GM06990 (cell line): ENCODE measurements at regions not wholly inside any gene's neighbourhood (a gene's known extent, or its start where the extent isn't known, plus 50 kb on each side); places are given as distances from the start of the nearest gene placed in this dataset.

Source experiments
- DNase-seq: peaks from one replicate; pipeline ENCODE4 v3.0.0-alpha.2; 2011; ENCODE audit not compliant: insufficient read length; ENCODE audit errors: extremely low read depth
- H3K27me3 ChIP-seq: replicated peaks from 2 replicates; pipeline ENCODE4 v1.6.0; 2011; ENCODE audit warnings: low read length; ENCODE audit not compliant: control insufficient read depth, insufficient read depth
- H3K36me3 ChIP-seq: 2 replicates; pipeline ENCODE4 v1.5.1; 2011; ENCODE audit warnings: low read length; ENCODE audit not compliant: control insufficient read depth, insufficient read depth
- H3K4me3 ChIP-seq: replicated peaks from 2 replicates; pipeline ENCODE4 v1.5.1; 2011; ENCODE audit warnings: low read depth, mild to moderate bottlenecking, control low read depth, low read length
- TF ChIP-seq, protein P1 (sequence below): IDR thresholded peaks from 2 replicates; pipeline ENCODE4 v1.5.1; 2011; ENCODE audit warnings: low read length, control low read depth, mild to moderate bottlenecking, inconsistent platforms; ENCODE audit not compliant: insufficient read depth, poor library complexity, severe bottlenecking

DNA sequence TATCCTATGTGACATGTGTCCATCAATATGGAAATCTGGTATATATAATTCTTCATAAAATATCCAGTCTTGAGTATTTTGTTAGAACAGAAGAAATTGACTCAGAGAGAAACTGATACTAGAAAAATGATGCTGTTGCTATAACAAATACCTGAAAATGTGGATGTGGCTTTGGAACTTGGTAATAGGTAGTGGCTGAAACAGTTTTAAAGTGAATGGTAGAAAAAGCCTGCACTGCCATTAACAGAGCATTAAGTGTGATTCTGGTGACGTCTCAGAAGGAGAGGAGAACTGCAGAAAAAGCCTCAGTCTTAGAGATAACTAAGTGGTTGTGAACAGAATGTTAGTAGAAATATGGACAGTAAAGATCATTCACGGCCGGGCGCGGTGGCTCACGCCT is 634.9 kb upstream of the ZNF608 start:
- H3K4me3 ChIP-seq: no peak overlapping the region
- no peaks in the 10 kb centered on the region for H3K27me3 ChIP-seq
- H3K36me3 ChIP-seq: no peaks in the 10 kb centered on the region
- peak; percentile 9 for DNase-seq
- TF ChIP-seq, protein P1, sequence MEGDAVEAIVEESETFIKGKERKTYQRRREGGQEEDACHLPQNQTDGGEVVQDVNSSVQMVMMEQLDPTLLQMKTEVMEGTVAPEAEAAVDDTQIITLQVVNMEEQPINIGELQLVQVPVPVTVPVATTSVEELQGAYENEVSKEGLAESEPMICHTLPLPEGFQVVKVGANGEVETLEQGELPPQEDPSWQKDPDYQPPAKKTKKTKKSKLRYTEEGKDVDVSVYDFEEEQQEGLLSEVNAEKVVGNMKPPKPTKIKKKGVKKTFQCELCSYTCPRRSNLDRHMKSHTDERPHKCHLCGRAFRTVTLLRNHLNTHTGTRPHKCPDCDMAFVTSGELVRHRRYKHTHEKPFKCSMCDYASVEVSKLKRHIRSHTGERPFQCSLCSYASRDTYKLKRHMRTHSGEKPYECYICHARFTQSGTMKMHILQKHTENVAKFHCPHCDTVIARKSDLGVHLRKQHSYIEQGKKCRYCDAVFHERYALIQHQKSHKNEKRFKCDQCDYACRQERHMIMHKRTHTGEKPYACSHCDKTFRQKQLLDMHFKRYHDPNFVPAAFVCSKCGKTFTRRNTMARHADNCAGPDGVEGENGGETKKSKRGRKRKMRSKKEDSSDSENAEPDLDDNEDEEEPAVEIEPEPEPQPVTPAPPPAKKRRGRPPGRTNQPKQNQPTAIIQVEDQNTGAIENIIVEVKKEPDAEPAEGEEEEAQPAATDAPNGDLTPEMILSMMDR: no peak

DNA sequence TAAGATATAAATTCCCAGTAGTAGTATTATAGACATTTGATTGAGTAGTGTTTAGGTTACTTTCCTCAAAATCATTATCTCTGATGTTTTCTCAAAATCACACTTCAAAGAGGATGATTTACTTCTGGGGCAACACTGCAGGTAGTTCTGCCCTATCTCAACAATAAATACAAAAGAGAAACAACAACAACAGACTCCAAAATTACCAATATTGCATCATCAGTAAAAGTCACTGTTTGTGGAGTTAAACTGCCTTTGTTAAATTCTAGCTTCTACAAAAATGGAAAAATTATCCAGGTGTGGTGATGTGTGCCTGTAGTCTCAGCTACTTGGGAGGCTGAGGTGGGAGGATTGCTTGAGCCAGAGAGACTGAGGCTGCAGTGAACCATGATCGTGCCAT is 637.6 kb upstream of the ZNF608 start:
- no peak overlapping the region for H3K4me3 ChIP-seq
- no peaks in the 10 kb centered on the region for H3K27me3 ChIP-seq
- TF ChIP-seq, protein P1: no peak
- no peak for DNase-seq
- H3K36me3 ChIP-seq: no peaks in the 10 kb centered on the region

DNA sequence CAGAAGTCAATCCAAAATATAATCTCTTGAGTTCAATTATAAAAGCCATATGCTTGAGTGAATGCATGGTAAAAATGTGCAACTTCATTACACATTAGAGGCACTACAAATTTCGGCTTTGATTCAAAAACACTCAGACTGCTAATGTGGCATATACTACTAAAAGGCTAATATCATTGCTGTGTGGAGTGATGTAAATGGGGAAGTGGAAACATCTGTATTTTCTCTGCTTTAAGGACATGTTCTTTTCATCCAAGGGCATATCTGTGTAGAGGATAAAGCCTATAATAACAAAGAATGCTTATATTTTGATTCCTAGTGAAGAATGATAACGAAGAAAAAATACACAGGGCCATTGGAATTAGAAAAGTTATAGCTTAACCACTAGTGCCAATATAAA is 643.9 kb upstream of the ZNF608 start:
- H3K4me3 ChIP-seq: no peak overlapping the region
- no peaks in the 10 kb centered on the region for H3K36me3 ChIP-seq
- no peak for DNase-seq
- H3K27me3 ChIP-seq: no peaks in the 10 kb centered on the region
- TF ChIP-seq, protein P1: no peak

DNA sequence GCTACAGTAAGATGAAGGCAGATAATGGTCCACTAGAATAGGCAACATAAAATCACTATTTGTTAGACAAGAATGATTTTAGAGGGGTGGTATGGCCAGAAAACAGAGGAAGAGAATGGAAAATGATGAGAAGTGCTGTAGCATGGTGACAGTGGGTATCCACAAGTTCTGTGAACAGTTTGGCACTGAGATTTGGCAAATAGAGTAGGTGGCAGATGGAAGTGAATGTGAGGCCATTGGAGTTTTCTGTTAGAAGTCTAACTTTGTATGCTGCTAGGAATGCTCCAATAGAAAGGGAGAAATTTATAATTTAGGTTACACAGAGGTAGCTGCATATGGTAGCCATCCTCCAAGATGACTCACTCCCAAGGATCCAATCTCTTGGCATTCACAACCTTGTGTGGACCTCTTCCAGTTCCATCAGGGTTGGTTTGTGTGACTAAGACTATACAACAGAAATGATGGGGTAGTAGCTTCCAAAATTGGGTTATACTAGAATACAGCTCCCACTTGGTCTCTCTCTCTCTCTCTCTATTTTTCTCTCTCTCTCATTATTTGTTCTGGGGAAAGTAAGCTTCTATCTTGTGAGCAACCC is 646.9 kb upstream of the ZNF608 start:
- H3K36me3 ChIP-seq: no peaks in the 10 kb centered on the region
- H3K4me3 ChIP-seq: no peak overlapping the region
- no peak for DNase-seq
- TF ChIP-seq, protein P1: no peak
- no peaks in the 10 kb centered on the region for H3K27me3 ChIP-seq

DNA sequence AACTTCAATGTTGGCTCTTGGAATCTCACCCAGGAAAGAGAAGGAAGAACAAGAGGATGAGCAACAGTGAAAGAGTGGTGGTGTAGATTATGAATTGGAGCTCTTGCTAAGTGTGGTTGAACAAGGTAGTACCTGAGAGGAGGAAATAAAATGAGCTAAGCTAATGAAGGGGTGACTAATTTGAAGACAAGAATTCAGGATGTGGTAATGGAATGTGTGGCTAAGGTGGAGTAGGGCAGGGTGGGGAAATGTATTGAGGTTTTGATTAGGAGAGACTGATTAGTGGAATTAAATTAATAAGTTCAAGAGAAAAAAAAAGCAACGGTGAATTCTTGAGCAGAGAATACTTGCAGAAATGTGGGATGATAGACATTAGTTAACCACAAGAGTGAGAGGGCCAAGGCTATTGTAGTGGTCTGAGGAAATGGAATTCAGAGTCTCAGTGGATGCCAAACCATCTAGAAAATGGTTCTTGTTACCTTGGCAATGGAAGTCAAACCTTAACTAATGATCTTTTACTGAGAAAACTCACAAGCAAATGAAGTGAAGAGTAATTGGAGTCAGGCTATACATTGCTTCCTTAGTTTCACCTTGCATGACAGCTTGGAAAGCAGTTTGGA is 648.3 kb upstream of the ZNF608 start:
- H3K36me3 ChIP-seq: no peaks in the 10 kb centered on the region
- H3K4me3 ChIP-seq: no peak overlapping the region
- no peaks in the 10 kb centered on the region for H3K27me3 ChIP-seq
- DNase-seq: no peak
- TF ChIP-seq, protein P1: no peak

DNA sequence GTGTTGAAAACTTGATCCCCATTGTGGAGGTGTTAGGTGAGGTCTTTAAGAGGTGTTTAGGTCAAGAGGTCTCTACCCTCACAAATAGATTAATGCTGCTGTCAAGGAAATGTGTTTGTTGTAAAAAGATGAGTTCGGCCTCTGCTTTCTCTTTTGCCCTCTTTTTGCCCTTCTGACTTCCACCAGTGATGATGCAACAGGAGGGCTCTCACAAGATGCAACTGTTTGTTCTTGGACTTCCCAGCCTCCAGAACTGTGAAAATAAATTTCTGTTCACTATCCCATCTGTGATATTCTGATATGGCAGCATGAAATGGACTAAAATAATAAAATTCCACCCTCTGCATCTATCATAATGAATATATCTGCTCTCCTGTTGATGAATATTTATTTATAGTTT is 650.0 kb upstream of the ZNF608 start:
- Histone ChIP-seq H3K36me3 (no peaks in the 10 kb centered on the region), H3K4me3 (no peak overlapping the region), H3K27me3 (no peaks in the 10 kb centered on the region)
- TF ChIP-seq, protein P1: no peak
- no peak for DNase-seq
